ENCODE measurements at regions not wholly inside any gene's neighbourhood (a gene's known extent, or its start where the extent isn't known, plus 50 kb on each side); places are given as distances from the start of the nearest gene placed in this dataset.

GRCh38 chr2:47270421-47270820, 94.1 kb upstream of the CALM2 start:
- TF ChIP-seq CTCF (IDR thresholded peaks at IDR 0.05; ENCODE audit: extremely low read depth, missing control alignments), result no peak
- DNase-seq (ENCODE audit: low spot score), result no peak

- no peak for DNase-seq (ENCODE audit: low spot score)
- no peak for TF ChIP-seq CTCF (IDR thresholded peaks at IDR 0.05; ENCODE audit: extremely low read depth, missing control alignments)
Observed at GRCh38 chr2:47269316-47270232, 93.3 kb upstream of the CALM2 start.

- DNase-seq (ENCODE audit: low spot score), result no peak
- no peak for TF ChIP-seq CTCF (IDR thresholded peaks at IDR 0.05; ENCODE audit: extremely low read depth, missing control alignments)
Observed at GRCh38 chr2:47267711-47268086, 91.4 kb upstream of the CALM2 start.

- DNase-seq (ENCODE audit: low spot score), result no peak
- TF ChIP-seq CTCF (IDR thresholded peaks at IDR 0.05; ENCODE audit: extremely low read depth, missing control alignments), result no peak
Observed at GRCh38 chr2:47266939-47267710, 90.8 kb upstream of the CALM2 start.

GRCh38 chr2:47265751-47266231, 89.5 kb upstream of the CALM2 start:
- TF ChIP-seq CTCF (IDR thresholded peaks at IDR 0.05; ENCODE audit: extremely low read depth, missing control alignments), result no peak
- no peak for DNase-seq (ENCODE audit: low spot score)

- DNase-seq (ENCODE audit: low spot score), result no peak
- TF ChIP-seq CTCF (IDR thresholded peaks at IDR 0.05; ENCODE audit: extremely low read depth, missing control alignments), result no peak
Observed at GRCh38 chr2:47265158-47265557, 88.8 kb upstream of the CALM2 start.

GRCh38 chr2:47264686-47265085, 88.4 kb upstream of the CALM2 start:
- no peak for DNase-seq (ENCODE audit: low spot score)
- no peak for TF ChIP-seq CTCF (IDR thresholded peaks at IDR 0.05; ENCODE audit: extremely low read depth, missing control alignments)

Data from GM20000 (cell line).